ENCODE measurements at regions not wholly inside any gene's neighbourhood (a gene's known extent, or its start where the extent isn't known, plus 50 kb on each side); places are given as distances from the start of the nearest gene placed in this dataset.

DNA sequence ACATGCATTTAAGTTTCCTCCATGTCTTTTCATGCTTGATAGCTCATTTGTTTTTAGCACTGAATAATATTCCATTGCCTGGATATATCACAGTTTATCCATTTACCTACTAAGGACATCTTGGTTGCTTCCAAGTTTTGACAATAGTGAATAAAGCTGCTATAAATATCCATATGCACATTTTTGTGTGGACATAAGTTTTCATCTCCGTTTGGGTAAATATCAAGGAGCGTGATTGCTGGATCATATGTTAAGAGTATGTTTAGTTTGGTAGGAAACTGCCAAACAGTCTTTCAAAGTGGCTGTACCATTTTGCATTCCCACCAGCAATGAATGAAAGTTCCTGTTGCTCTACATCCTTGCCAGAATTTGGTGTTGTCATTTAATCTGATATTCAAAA, 172.5 kb downstream of the DHX15 start:
- no peaks in the 10 kb centered on the region for H3K36me3 ChIP-seq
- H3K4me1 ChIP-seq = no peaks in the 10 kb centered on the region
- no peak overlapping the region for H3K4me3 ChIP-seq (replicated peaks in 1 of 3)
- intact Hi-C loops (cut with DNase I) = no loop called here
- DNase-seq = no peak
- 94 to 97% methylated on average over 2 of the region's 2 CpGs for whole genome bisulfite sequencing, 2 donors
- H3K27ac ChIP-seq = no peak overlapping the region
- no peaks in the 10 kb centered on the region for H3K27me3 ChIP-seq
- TF ChIP-seq, protein P1, sequence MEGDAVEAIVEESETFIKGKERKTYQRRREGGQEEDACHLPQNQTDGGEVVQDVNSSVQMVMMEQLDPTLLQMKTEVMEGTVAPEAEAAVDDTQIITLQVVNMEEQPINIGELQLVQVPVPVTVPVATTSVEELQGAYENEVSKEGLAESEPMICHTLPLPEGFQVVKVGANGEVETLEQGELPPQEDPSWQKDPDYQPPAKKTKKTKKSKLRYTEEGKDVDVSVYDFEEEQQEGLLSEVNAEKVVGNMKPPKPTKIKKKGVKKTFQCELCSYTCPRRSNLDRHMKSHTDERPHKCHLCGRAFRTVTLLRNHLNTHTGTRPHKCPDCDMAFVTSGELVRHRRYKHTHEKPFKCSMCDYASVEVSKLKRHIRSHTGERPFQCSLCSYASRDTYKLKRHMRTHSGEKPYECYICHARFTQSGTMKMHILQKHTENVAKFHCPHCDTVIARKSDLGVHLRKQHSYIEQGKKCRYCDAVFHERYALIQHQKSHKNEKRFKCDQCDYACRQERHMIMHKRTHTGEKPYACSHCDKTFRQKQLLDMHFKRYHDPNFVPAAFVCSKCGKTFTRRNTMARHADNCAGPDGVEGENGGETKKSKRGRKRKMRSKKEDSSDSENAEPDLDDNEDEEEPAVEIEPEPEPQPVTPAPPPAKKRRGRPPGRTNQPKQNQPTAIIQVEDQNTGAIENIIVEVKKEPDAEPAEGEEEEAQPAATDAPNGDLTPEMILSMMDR (IDR thresholded peaks at IDR 0.05) = no peak
- no peak for TF ChIP-seq POLR2A (IDR thresholded peaks at IDR 0.05)
- H3K9me3 ChIP-seq = no peaks in the 10 kb centered on the region

DNA sequence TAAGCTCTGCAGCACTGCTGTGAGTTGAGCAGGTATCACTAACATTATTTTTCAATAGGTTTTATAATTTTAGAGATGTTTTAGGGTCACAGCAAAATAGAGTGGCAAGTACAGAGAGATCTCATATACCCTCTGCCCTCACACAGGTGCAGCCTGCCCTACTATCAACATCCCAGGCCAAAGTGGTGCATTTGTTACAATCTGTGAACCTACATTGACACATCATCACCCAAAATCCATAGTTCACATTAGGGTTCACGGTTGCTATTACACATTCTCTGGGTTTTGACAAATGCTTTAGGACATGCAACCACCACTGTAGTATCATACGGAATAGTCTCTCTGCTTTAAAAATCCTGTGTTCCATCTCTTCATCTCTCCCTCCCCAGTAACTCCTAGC, 173.1 kb downstream of the DHX15 start:
- no peak for DNase-seq
- intact Hi-C loops (cut with DNase I) = no loop called here
- Histone ChIP-seq H3K36me3 (no peaks in the 10 kb centered on the region), H3K4me3 (replicated peaks in 1 of 3) (no peak overlapping the region), H3K27ac (no peak overlapping the region), H3K4me1 (no peaks in the 10 kb centered on the region), H3K27me3 (no peaks in the 10 kb centered on the region), H3K9me3 (no peaks in the 10 kb centered on the region)
- WGBS, 2 donors = 93 to 100% methylated on average over 2 of the region's 2 CpGs
- TF ChIP-seq, protein P1 (IDR thresholded peaks at IDR 0.05) = no peak
- no peak for TF ChIP-seq POLR2A (IDR thresholded peaks at IDR 0.05)

DNA sequence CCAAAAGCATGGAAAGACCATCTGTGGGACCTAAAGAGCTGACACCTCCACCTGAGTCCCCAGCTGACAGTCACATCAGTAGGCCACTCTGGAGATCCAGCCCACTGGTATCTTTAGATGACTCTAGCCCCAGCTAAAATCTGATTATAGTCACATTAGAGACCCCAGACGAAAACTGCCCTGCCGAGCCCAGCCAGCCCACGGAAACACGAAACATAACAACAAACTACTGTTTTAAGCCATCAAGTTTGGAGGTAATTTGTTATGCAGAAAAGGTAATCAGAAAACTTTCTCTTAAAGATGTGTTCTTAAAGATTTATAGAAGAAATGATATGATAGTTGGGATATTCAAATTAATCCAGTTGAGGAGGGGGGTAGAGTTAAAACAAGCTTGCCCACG, 175.7 kb downstream of the DHX15 start:
- no peak overlapping the region for H3K27ac ChIP-seq
- no peaks in the 10 kb centered on the region for H3K9me3 ChIP-seq
- intact Hi-C loops (cut with DNase I) = no loop called here
- TF ChIP-seq POLR2A (IDR thresholded peaks at IDR 0.05) = no peak
- TF ChIP-seq, protein P1 (IDR thresholded peaks at IDR 0.05) = no peak
- H3K4me3 ChIP-seq (replicated peaks in 1 of 3) = no peak overlapping the region
- no peaks in the 10 kb centered on the region for H3K4me1 ChIP-seq
- no peaks in the 10 kb centered on the region for H3K36me3 ChIP-seq
- WGBS, 2 donors = 84 to 93% methylated on average over 5 of the region's 5 CpGs
- H3K27me3 ChIP-seq = no peaks in the 10 kb centered on the region
- DNase-seq = no peak

DNA sequence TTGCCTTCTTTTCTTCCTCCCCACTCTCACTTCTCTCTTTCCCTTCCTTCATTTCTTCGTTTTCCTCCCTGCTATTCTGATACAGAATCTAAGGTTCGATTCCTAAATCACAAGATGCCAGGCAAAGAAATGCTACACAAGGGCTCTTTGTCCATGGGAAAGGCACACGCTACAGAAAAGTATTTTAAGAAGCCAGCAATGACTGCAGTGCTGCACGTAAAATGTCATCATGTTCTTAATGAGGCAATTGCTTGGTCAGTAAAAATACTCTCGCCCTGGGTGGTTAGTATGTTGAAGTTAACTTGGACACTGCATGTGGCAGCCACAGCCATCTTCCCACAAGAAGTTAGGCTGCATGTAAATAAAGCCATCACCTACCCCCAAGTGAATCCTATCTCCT, 178.4 kb downstream of the DHX15 start:
- 75 to 88% methylated on average over 5 of the region's 5 CpGs for WGBS, 2 donors

DNA sequence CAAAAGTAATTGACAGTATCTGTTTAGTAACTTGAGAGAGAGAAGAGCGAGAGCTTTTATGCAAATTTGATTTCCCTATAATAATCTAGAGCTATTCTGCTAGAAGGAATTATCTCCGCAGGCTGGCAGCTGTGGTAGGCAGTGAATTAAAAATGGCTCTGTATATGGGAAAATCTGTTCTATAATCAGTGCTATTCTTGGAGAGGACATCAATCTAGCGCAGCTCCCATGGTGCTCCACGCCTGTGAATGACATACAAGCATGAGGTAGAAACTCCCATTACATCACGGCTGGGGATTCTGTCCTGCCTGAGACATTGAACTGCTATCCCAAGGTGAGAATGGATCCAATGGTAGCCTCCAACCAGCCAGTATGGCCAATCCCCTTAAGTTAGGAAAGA, 179.0 kb downstream of the DHX15 start:
- Histone ChIP-seq H3K4me1 (no peaks in the 10 kb centered on the region), H3K4me3 (replicated peaks in 1 of 3) (no peak overlapping the region), H3K36me3 (no peaks in the 10 kb centered on the region), H3K9me3 (no peaks in the 10 kb centered on the region), H3K27me3 (no peaks in the 10 kb centered on the region), H3K27ac (no peak overlapping the region)
- intact Hi-C loops (cut with DNase I) = no loop called here
- no peak for DNase-seq
- WGBS, 2 donors = 88 to 93% methylated on average over 5 of the region's 5 CpGs
- TF ChIP-seq, protein P1 (IDR thresholded peaks at IDR 0.05) = no peak
- TF ChIP-seq POLR2A (IDR thresholded peaks at IDR 0.05) = no peak

More for the DNA sequence above, 178.4 kb downstream of the DHX15 start:
- TF ChIP-seq, protein P1 (IDR thresholded peaks at IDR 0.05) = no peak
- no peak for TF ChIP-seq POLR2A (IDR thresholded peaks at IDR 0.05)
- H3K9me3 ChIP-seq = no peaks in the 10 kb centered on the region
- no peak for DNase-seq
- intact Hi-C loops (cut with DNase I) = no loop called here
- H3K4me1 ChIP-seq = no peaks in the 10 kb centered on the region
- no peak overlapping the region for H3K27ac ChIP-seq
- no peaks in the 10 kb centered on the region for H3K27me3 ChIP-seq
- no peaks in the 10 kb centered on the region for H3K36me3 ChIP-seq
- no peak overlapping the region for H3K4me3 ChIP-seq (replicated peaks in 1 of 3)
